ENCODE measurements at regions not wholly inside any gene's neighbourhood (a gene's known extent, or its start where the extent isn't known, plus 50 kb on each side); places are given as distances from the start of the nearest gene placed in this dataset.

DNA sequence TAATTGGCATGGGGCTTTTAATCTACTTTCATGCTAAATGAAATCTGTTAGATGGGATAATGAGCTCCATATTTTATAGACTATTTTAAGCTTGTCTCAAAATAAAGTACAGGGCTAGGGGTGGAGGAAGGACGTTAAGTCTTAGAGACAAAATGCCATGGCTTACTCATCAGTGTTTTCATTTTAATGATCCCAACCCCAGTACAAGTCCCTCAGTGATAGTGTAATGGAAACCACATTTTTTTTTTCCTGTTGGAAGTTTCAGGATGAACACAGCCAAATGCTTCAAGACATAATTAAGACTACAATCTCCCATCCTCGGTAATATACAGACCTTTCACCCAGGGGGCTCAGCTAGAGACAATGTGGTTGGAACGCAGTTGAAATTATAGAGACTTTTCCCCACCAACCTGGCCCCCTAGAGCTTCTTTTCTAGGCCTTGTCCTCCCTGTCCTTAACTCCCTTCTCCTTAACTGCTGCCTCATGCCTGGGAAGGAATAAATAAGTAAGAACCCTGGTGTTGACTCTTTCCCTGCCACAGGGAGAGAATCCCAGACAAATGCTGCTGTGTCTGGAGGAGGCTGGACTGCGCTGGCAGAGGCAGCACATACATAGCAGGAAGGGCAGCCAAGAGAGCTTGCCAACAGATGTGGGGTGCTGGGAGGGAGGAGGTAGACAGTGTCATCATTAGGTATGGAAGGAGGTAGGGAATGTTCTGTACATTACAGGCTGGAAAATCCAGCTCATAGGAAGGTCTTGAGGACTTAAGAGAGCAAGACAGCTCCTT, 115.4 kb upstream of the ROPN1 start:
- no peaks in the 10 kb centered on the region for H3K27me3 ChIP-seq (ENCODE audit: control insufficient read depth in 4 of 4, insufficient read depth in 4 of 4, low read length in 3 of 4)
- 78% methylated on average over 4 of the region's 4 CpGs for WGBS
- DNase-seq (ENCODE audit: low spot score): no peak
- H3K4me3 ChIP-seq (ENCODE audit: low read depth in 1 of 3, low read length in 3 of 3): no peak overlapping the region
- no peaks in the 10 kb centered on the region for H3K9me3 ChIP-seq (ENCODE audit: control insufficient read depth in 4 of 4, low read length in 3 of 4)
- no peaks in the 10 kb centered on the region for H3K36me3 ChIP-seq (ENCODE audit: control insufficient read depth in 4 of 4, insufficient read depth in 3 of 4, low read depth in 1 of 4, low read length in 3 of 4)
- TF ChIP-seq RAD21 (IDR thresholded peaks at IDR 0.05): no peak
- no peak for TF ChIP-seq ZBTB33 (IDR thresholded peaks at IDR 0.05)
- TF ChIP-seq FOXA1 (IDR thresholded peaks at IDR 0.05): no peak
- TF ChIP-seq FOXA2 (IDR thresholded peaks at IDR 0.05): no peak
- no peak for TF ChIP-seq EGR1 (IDR thresholded peaks at IDR 0.05; ENCODE audit: low read depth in 2 of 2)
- H3K4me1 ChIP-seq (ENCODE audit: control insufficient read depth in 4 of 4, insufficient read depth in 4 of 4, low read length in 3 of 4): no peaks in the 10 kb centered on the region
- no peak overlapping the region for H3K9ac ChIP-seq (ENCODE audit: low read depth in 1 of 2, low read length in 2 of 2)
- no peak overlapping the region for H3K27ac ChIP-seq (ENCODE audit: low read depth in 1 of 2, low read length in 2 of 2)

GRCh38 chr3:124108446-124108845, 116.5 kb upstream of the ROPN1 start:
- TF ChIP-seq FOXA2 (IDR thresholded peaks at IDR 0.05) (no peak), YY1 (IDR thresholded peaks at IDR 0.05) (no peak), MAX (IDR thresholded peaks at IDR 0.05) (no peak)
- Histone ChIP-seq H3K4me3 (ENCODE audit: low read depth in 1 of 3, low read length in 3 of 3) (no peak overlapping the region), H3K27ac (ENCODE audit: low read depth in 1 of 2, low read length in 2 of 2) (no peak overlapping the region), H3K9ac (ENCODE audit: low read depth in 1 of 2, low read length in 2 of 2) (no peak overlapping the region), H3K36me3 (ENCODE audit: control insufficient read depth in 4 of 4, insufficient read depth in 3 of 4, low read depth in 1 of 4, low read length in 3 of 4) (no peaks in the 10 kb centered on the region), H3K9me3 (ENCODE audit: control insufficient read depth in 4 of 4, low read length in 3 of 4) (no peaks in the 10 kb centered on the region), H3K27me3 (ENCODE audit: control insufficient read depth in 4 of 4, insufficient read depth in 4 of 4, low read length in 3 of 4) (no peaks in the 10 kb centered on the region), H3K4me1 (ENCODE audit: control insufficient read depth in 4 of 4, insufficient read depth in 4 of 4, low read length in 3 of 4) (no peaks in the 10 kb centered on the region)
- 75% methylated on average over 1 of the region's 1 CpG for WGBS
- DNase-seq (ENCODE audit: low spot score): no peak

GRCh38 chr3:124113485-124113884, 121.6 kb upstream of the ROPN1 start:
- Histone ChIP-seq H3K4me3 (ENCODE audit: low read depth in 1 of 3, low read length in 3 of 3) (no peak overlapping the region), H3K27ac (ENCODE audit: low read depth in 1 of 2, low read length in 2 of 2) (no peak overlapping the region), H3K27me3 (ENCODE audit: control insufficient read depth in 4 of 4, insufficient read depth in 4 of 4, low read length in 3 of 4) (no peaks in the 10 kb centered on the region), H3K4me1 (ENCODE audit: control insufficient read depth in 4 of 4, insufficient read depth in 4 of 4, low read length in 3 of 4) (no peaks in the 10 kb centered on the region), H3K36me3 (ENCODE audit: control insufficient read depth in 4 of 4, insufficient read depth in 3 of 4, low read depth in 1 of 4, low read length in 3 of 4) (no peaks in the 10 kb centered on the region), H3K9me3 (ENCODE audit: control insufficient read depth in 4 of 4, low read length in 3 of 4) (no peaks in the 10 kb centered on the region), H3K9ac (ENCODE audit: low read depth in 1 of 2, low read length in 2 of 2) (no peak overlapping the region)
- WGBS: 93% methylated on average over 5 of the region's 5 CpGs
- DNase-seq (ENCODE audit: low spot score): no peak
- TF ChIP-seq ZBTB33 (IDR thresholded peaks at IDR 0.05) (no peak), YY1 (IDR thresholded peaks at IDR 0.05) (no peak), RXRA (IDR thresholded peaks at IDR 0.05) (no peak), RAD21 (IDR thresholded peaks at IDR 0.05) (no peak), SP1 (IDR thresholded peaks at IDR 0.05) (no peak), FOXA1 (IDR thresholded peaks at IDR 0.05) (no peak), JUND (IDR thresholded peaks at IDR 0.05) (no peak), FOXA2 (IDR thresholded peaks at IDR 0.05) (no peak), NR2F2 (IDR thresholded peaks at IDR 0.05) (no peak), EGR1 (IDR thresholded peaks at IDR 0.05; ENCODE audit: low read depth in 2 of 2) (no peak), TAF1 (conservative IDR thresholded peaks at IDR 0.05) (no peak), MAX (IDR thresholded peaks at IDR 0.05) (no peak), HNF4G (IDR thresholded peaks at IDR 0.05) (no peak), GABPA (IDR thresholded peaks at IDR 0.05 in 1 of 2, conservative IDR thresholded peaks at IDR 0.05 in 1 of 2) (no peak), HNF4A (conservative IDR thresholded peaks at IDR 0.05) (no peak)
- TF ChIP-seq, protein P1, sequence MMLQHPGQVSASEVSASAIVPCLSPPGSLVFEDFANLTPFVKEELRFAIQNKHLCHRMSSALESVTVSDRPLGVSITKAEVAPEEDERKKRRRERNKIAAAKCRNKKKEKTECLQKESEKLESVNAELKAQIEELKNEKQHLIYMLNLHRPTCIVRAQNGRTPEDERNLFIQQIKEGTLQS (IDR thresholded peaks at IDR 0.05): no peak
- TF ChIP-seq, protein P2, sequence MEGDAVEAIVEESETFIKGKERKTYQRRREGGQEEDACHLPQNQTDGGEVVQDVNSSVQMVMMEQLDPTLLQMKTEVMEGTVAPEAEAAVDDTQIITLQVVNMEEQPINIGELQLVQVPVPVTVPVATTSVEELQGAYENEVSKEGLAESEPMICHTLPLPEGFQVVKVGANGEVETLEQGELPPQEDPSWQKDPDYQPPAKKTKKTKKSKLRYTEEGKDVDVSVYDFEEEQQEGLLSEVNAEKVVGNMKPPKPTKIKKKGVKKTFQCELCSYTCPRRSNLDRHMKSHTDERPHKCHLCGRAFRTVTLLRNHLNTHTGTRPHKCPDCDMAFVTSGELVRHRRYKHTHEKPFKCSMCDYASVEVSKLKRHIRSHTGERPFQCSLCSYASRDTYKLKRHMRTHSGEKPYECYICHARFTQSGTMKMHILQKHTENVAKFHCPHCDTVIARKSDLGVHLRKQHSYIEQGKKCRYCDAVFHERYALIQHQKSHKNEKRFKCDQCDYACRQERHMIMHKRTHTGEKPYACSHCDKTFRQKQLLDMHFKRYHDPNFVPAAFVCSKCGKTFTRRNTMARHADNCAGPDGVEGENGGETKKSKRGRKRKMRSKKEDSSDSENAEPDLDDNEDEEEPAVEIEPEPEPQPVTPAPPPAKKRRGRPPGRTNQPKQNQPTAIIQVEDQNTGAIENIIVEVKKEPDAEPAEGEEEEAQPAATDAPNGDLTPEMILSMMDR (IDR thresholded peaks at IDR 0.05; ENCODE audit: low read depth, low read length, missing input control): no peak

All from liver (tissue), 8 donors.